Liver (tissue), 8 donors: ENCODE measurements at regions not wholly inside any gene's neighbourhood (a gene's known extent, or its start where the extent isn't known, plus 50 kb on each side); places are given as distances from the start of the nearest gene placed in this dataset.

Experiments
- DNase-seq: peaks from one replicate; pipeline ENCODE4 v3.0.0-alpha.2; 2017; ENCODE audit warnings: low spot score
- H3K27ac ChIP-seq, 2 donors: one replicate each; pipeline ENCODE4 v1.7.0; 2013; ENCODE audit warnings: inconsistent platforms in 2 of 2, low read length in 2 of 2, control low read depth in 1 of 2, low read depth in 1 of 2, mild to moderate bottlenecking in 1 of 2
- H3K27me3 ChIP-seq, 4 donors: one replicate each; pipeline versions ENCODE4 v1.6.1 to v1.7.0; 2013; ENCODE audit warnings: low read length in 3 of 4, inconsistent platforms in 1 of 4, mild to moderate bottlenecking in 1 of 4, moderate library complexity in 1 of 4; ENCODE audit not compliant: control insufficient read depth in 4 of 4, insufficient read depth in 4 of 4
- H3K36me3 ChIP-seq, 4 donors: one replicate each; pipeline versions ENCODE4 v1.6.1 to v1.7.0; 2013; ENCODE audit warnings: low read length in 3 of 4, mild to moderate bottlenecking in 3 of 4, low read depth in 1 of 4, moderate library complexity in 1 of 4; ENCODE audit not compliant: control insufficient read depth in 4 of 4, insufficient read depth in 3 of 4
- H3K4me1 ChIP-seq, 4 donors: one replicate each; pipeline versions ENCODE4 v1.6.1 to v1.7.0; 2013; ENCODE audit warnings: low read length in 3 of 4, mild to moderate bottlenecking in 3 of 4, moderate library complexity in 1 of 4; ENCODE audit not compliant: control insufficient read depth in 4 of 4, insufficient read depth in 4 of 4
- H3K4me3 ChIP-seq, 3 donors: one replicate each; pipeline versions ENCODE4 v1.6.1 to v1.7.0; 2013; ENCODE audit warnings: low read length in 3 of 3, control low read depth in 1 of 3, low read depth in 1 of 3, mild to moderate bottlenecking in 1 of 3
- H3K9ac ChIP-seq, 2 donors: one replicate each; pipeline ENCODE4 v1.7.0; 2013; ENCODE audit warnings: low read length in 2 of 2, mild to moderate bottlenecking in 2 of 2, moderate library complexity in 2 of 2, control low read depth in 1 of 2, low read depth in 1 of 2
- H3K9me3 ChIP-seq, 4 donors: one replicate each; pipeline versions ENCODE4 v1.6.1 to v1.7.0; 2013; ENCODE audit warnings: low read length in 3 of 4; ENCODE audit not compliant: control insufficient read depth in 4 of 4
- CTCF ChIP-seq: fragments of 150-350 bp; IDR thresholded peaks from 2 replicates; pipeline ENCODE4 v1.5.1; 2017; ENCODE audit warnings: improper control_type of control experiment, low read depth, low read length; ENCODE audit not compliant: missing input control
- FOXA1 ChIP-seq: IDR thresholded peaks from 2 replicates; pipeline ENCODE4 v1.6.1; 2016; ENCODE audit warnings: antibody characterized with exemption
- GABPA ChIP-seq, 2 donors: IDR thresholded peaks in 1 of 2; conservative IDR thresholded peaks in 1 of 2; 2 replicates each; pipeline ENCODE4 v1.6.1; 2016; ENCODE audit warnings: antibody characterized with exemption in 2 of 2, mild to moderate bottlenecking in 1 of 2, moderate library complexity in 1 of 2
- JUND ChIP-seq, 2 donors: IDR thresholded peaks; 2 replicates each; pipeline ENCODE4 v1.6.1; 2016; ENCODE audit warnings: antibody characterized with exemption in 2 of 2
- MAX ChIP-seq: IDR thresholded peaks from 2 replicates; pipeline ENCODE4 v1.6.1; 2016; ENCODE audit warnings: antibody characterized with exemption
- NR2F2 ChIP-seq: IDR thresholded peaks from 2 replicates; pipeline ENCODE4 v1.6.1; 2016; ENCODE audit warnings: antibody characterized with exemption
- REST ChIP-seq: IDR thresholded peaks from 2 replicates; pipeline ENCODE4 v1.6.1; 2016; ENCODE audit warnings: antibody characterized with exemption, mild to moderate bottlenecking
- RXRA ChIP-seq, 2 donors: IDR thresholded peaks; 2 replicates each; pipeline ENCODE4 v1.6.1; 2017 to 2018; ENCODE audit warnings: antibody characterized with exemption in 2 of 2, mild to moderate bottlenecking in 1 of 2
- SP1 ChIP-seq: IDR thresholded peaks from 2 replicates; pipeline ENCODE4 v1.6.1; 2018; ENCODE audit warnings: antibody characterized with exemption, mild to moderate bottlenecking
- TAF1 ChIP-seq: conservative IDR thresholded peaks from 2 replicates; pipeline ENCODE4 v1.6.1; 2016; ENCODE audit warnings: antibody characterized with exemption, mild to moderate bottlenecking
- ZBTB33 ChIP-seq: IDR thresholded peaks from 2 replicates; pipeline ENCODE4 v1.6.1; 2016; ENCODE audit warnings: antibody characterized with exemption
- WGBS: extraction: QIAGEN DNeasy Blood & Tissue Kit; methylation state at CpG from one replicate; pipeline ENCODE4 v1.1.7; 2013; 5-methylcytosine and 5-hydroxymethylcytosine counted together
- donor health status: healthy.
- donor health status: healthy.
- donor health status: healthy.
- donor health status: healthy.
- donor health status: healthy.

GRCh38 chr15:70504988-70505387, 258.4 kb downstream of the UACA start:
- H3K36me3 ChIP-seq, result no peaks in the 10 kb centered on the region
- WGBS, result 73% methylated on average over 12 of the region's 12 CpGs

GRCh38 chr15:70504299-70504951, 258.9 kb downstream of the UACA start:
- DNase-seq, result no peak
- WGBS, result 54% methylated on average over 9 of the region's 9 CpGs

More at GRCh38 chr15:70504988-70505387, 258.4 kb downstream of the UACA start:
- H3K4me3 ChIP-seq, result no peak overlapping the region
- H3K9me3 ChIP-seq, result peaks cover 0 to 2% (median under 1%) of the 10 kb centered on the region in 4 donors
- H3K27me3 ChIP-seq, result no peaks in the 10 kb centered on the region
- H3K9ac ChIP-seq, result no peak overlapping the region
- no peak for TF ChIP-seq CTCF
- H3K27ac ChIP-seq, result no peak overlapping the region
- DNase-seq, result no peak
- H3K4me1 ChIP-seq, result peaks cover 0 to 14% (median under 1%) of the 10 kb centered on the region in 4 donors

GRCh38 chr15:70503798-70504298, 259.5 kb downstream of the UACA start:
- Histone ChIP-seq H3K36me3 (no peaks in the 10 kb centered on the region), H3K4me3 (no peak overlapping the region), H3K4me1 (peaks cover 0 to 14% (median under 1%) of the 10 kb centered on the region in 4 donors), H3K27me3 (no peaks in the 10 kb centered on the region), H3K27ac (no peak overlapping the region), H3K9me3 (no peaks in the 10 kb centered on the region), H3K9ac (no peak overlapping the region)
- no peak for DNase-seq
- WGBS, result 86% methylated on average over 10 of the region's 10 CpGs
- TF ChIP-seq ZBTB33, result no peak
- no peak for TF ChIP-seq FOXA1
- no peak for TF ChIP-seq RXRA (IDR thresholded peaks at IDR 0.05)
- no peak for TF ChIP-seq SP1
- no peak for TF ChIP-seq GABPA (IDR thresholded peaks at IDR 0.05 in 1 of 2, conservative IDR thresholded peaks at IDR 0.05 in 1 of 2)
- no peak for TF ChIP-seq MAX
- TF ChIP-seq REST, result no peak

More at GRCh38 chr15:70504299-70504951, 258.9 kb downstream of the UACA start:
- no peak overlapping the region for H3K4me3 ChIP-seq
- H3K9me3 ChIP-seq, result no peaks in the 10 kb centered on the region
- peak overlapping the region in 1 of 2 donors; percentile 29 for H3K27ac ChIP-seq
- no peaks in the 10 kb centered on the region for H3K27me3 ChIP-seq
- no peaks in the 10 kb centered on the region for H3K36me3 ChIP-seq
- H3K4me1 ChIP-seq, result peaks cover 0 to 14% (median under 1%) of the 10 kb centered on the region in 4 donors
- H3K9ac ChIP-seq, result no peak overlapping the region
- TF ChIP-seq NR2F2 (peak; percentile 59), JUND (IDR thresholded peaks at IDR 0.05) (no peak), REST (no peak), TAF1 (no peak), RXRA (IDR thresholded peaks at IDR 0.05) (peak in 1 of 2 donors; percentile 28)
